Uterus (tissue), 2 donors: ENCODE measurements at regions not wholly inside any gene's neighbourhood (a gene's known extent, or its start where the extent isn't known, plus 50 kb on each side); places are given as distances from the start of the nearest gene placed in this dataset.

Source experiments
- POLR2A ChIP-seq, 2 donors: fragments of 450-650 bp; IDR thresholded peaks; one replicate each; pipeline ENCODE4 v1.6.1; 2016; ENCODE audit warnings: antibody characterized with exemption in 2 of 2, mild to moderate bottlenecking in 1 of 2, moderate library complexity in 1 of 2
- TF ChIP-seq, protein P1 (sequence below), 4 experiments: fragments of 200-600 bp in 2 of 4; fragments of 450-650 bp in 2 of 4; sonication (generic) in 2 of 4; IDR thresholded peaks; one replicate each; pipeline ENCODE4 v1.5.1; 2016 to 2019; ENCODE audit warnings: antibody characterized with exemption in 4 of 4, mild to moderate bottlenecking in 2 of 4, moderate library complexity in 1 of 4

DNA sequence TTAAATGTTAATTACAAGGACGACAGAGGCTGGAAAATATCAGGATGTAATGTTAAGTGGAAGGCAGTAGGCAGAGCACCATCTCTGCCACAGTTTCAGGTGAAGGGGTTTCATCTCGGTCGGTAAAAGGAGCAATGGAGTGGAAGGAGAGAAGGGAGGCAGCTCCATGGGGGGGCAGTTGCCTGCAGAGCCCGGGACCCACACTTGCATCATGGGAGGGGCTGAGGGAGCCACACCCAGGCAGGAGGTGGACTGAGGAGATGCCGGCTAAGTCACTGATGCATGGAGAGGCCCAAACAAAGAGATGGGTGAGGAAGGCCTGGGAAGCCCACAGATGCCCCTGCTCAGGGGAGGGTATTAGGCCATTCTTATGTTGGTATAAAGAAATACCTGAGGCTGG is 1470.9 kb downstream of the BRD1 start:
- TF ChIP-seq POLR2A (IDR thresholded peaks at IDR 0.05) = no peak
- TF ChIP-seq, protein P1, sequence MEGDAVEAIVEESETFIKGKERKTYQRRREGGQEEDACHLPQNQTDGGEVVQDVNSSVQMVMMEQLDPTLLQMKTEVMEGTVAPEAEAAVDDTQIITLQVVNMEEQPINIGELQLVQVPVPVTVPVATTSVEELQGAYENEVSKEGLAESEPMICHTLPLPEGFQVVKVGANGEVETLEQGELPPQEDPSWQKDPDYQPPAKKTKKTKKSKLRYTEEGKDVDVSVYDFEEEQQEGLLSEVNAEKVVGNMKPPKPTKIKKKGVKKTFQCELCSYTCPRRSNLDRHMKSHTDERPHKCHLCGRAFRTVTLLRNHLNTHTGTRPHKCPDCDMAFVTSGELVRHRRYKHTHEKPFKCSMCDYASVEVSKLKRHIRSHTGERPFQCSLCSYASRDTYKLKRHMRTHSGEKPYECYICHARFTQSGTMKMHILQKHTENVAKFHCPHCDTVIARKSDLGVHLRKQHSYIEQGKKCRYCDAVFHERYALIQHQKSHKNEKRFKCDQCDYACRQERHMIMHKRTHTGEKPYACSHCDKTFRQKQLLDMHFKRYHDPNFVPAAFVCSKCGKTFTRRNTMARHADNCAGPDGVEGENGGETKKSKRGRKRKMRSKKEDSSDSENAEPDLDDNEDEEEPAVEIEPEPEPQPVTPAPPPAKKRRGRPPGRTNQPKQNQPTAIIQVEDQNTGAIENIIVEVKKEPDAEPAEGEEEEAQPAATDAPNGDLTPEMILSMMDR (IDR thresholded peaks at IDR 0.05) = no peak
